Brain microvascular endothelial cell (primary cell): ENCODE measurements at regions not wholly inside any gene's neighbourhood (a gene's known extent, or its start where the extent isn't known, plus 50 kb on each side); places are given as distances from the start of the nearest gene placed in this dataset.
A peak's percentile ranks its signal among the peaks of the same experiment; 100 is the strongest.

ENCODE experiments used
- DNase-seq: peaks from one replicate; pipeline ENCODE4 v3.0.0-alpha.2; 2020
- H3K27ac ChIP-seq: fragments of 250-450 bp; sonication (Bioruptor Pico); 2 replicates; pipeline ENCODE4 v1.5.1; 2020; ENCODE audit warnings: mild to moderate bottlenecking, moderate library complexity
- H3K27me3 ChIP-seq: fragments of 250-450 bp; sonication (Bioruptor Pico); replicated peaks from 2 replicates; pipeline ENCODE4 v1.5.1; 2020; ENCODE audit warnings: mild to moderate bottlenecking
- H3K36me3 ChIP-seq: fragments of 250-450 bp; sonication (Bioruptor Pico); replicated peaks from 2 replicates; pipeline ENCODE4 v1.5.1; 2020; ENCODE audit warnings: mild to moderate bottlenecking
- H3K4me3 ChIP-seq: 2 replicates; pipeline ENCODE4 v1.5.1; 2011; ENCODE audit warnings: low read depth, mild to moderate bottlenecking, control low read depth, low read length, moderate library complexity
- in situ Hi-C: cut with HindIII; loops from 2 replicates; pipeline ENCODE4 v1.10.0; 2017; ENCODE audit warnings: low sequenced_read_pairs, low pct_ligation_motif_present
- TF ChIP-seq, protein P1 (sequence below): IDR thresholded peaks from 2 replicates; pipeline ENCODE4 v1.5.1; 2011; ENCODE audit warnings: low read depth, mild to moderate bottlenecking, moderate library complexity, low read length, control low read depth, inconsistent platforms; ENCODE audit errors: missing control alignments

GRCh38 chr10:62541811-62542210 lies 167.6 kb downstream of the ZNF365 start:
- Histone ChIP-seq H3K36me3 (no peaks in the 10 kb centered on the region), H3K27me3 (no peaks in the 10 kb centered on the region), H3K27ac (no peak overlapping the region), H3K4me3 (no peak overlapping the region)
- in situ Hi-C loops: no loop called here
- no peak for DNase-seq
- TF ChIP-seq, protein P1, sequence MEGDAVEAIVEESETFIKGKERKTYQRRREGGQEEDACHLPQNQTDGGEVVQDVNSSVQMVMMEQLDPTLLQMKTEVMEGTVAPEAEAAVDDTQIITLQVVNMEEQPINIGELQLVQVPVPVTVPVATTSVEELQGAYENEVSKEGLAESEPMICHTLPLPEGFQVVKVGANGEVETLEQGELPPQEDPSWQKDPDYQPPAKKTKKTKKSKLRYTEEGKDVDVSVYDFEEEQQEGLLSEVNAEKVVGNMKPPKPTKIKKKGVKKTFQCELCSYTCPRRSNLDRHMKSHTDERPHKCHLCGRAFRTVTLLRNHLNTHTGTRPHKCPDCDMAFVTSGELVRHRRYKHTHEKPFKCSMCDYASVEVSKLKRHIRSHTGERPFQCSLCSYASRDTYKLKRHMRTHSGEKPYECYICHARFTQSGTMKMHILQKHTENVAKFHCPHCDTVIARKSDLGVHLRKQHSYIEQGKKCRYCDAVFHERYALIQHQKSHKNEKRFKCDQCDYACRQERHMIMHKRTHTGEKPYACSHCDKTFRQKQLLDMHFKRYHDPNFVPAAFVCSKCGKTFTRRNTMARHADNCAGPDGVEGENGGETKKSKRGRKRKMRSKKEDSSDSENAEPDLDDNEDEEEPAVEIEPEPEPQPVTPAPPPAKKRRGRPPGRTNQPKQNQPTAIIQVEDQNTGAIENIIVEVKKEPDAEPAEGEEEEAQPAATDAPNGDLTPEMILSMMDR: no peak

- TF ChIP-seq, protein P1: no peak
- in situ Hi-C loops: no loop called here
- Histone ChIP-seq H3K27me3 (no peaks in the 10 kb centered on the region), H3K27ac (no peak overlapping the region), H3K4me3 (no peak overlapping the region), H3K36me3 (no peaks in the 10 kb centered on the region)
- no peak for DNase-seq
Measured at GRCh38 chr10:62543571-62544355, 169.6 kb downstream of the ZNF365 start.

DNA sequence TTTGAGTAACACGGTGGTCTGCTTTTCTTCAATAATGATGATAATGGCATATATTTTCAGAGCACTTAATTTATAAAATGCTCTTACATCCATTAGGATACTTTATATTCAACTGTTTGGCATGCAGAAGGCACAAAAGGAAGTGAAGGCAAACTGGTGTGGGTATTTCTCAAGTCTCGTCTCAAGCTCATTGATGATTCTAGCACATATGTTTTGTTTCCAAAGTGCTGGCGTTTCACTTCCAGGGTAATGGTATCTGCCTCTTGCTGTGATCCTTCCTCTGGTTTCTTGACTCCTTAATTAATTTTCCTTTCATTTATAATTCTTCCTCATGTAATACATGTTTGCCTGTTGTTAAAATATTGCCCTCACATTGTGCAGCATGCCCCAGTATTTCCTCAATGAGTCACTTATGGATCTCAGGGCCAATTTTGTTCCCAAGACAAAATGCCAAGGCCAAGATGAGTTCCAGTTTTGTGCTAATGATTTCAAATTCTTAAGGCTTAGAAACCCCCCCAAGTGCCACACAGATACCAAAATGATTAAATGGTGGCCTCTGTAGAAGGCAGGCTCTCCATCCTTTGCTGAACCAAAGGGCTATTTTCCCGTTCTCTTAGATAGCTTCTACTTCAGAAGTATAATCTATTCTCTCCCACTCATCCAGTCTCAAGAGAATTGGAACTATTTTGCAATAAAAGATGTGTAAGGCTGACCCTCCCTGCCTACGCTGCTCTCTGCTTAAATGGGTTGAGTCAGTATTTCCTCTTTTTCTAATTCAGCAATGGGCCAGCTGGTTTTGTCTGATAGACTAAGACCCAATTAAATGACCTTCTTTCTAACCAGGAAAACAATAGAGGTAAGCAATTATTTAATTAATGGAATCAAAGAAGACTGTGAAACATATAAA lies 171.2 kb downstream of the ZNF365 start:
- Histone ChIP-seq H3K27ac (no peak overlapping the region), H3K4me3 (no peak overlapping the region), H3K36me3 (no peaks in the 10 kb centered on the region), H3K27me3 (no peaks in the 10 kb centered on the region)
- TF ChIP-seq, protein P1: no peak
- DNase-seq: peak; percentile 35
- in situ Hi-C loops: no loop called here

- no peak overlapping the region for H3K4me3 ChIP-seq
- TF ChIP-seq, protein P1: no peak
- no peaks in the 10 kb centered on the region for H3K27me3 ChIP-seq
- no peak for DNase-seq
- H3K27ac ChIP-seq: no peak overlapping the region
- in situ Hi-C loops: no loop called here
- H3K36me3 ChIP-seq: no peaks in the 10 kb centered on the region
Measured at GRCh38 chr10:62548686-62549085, 174.5 kb downstream of the ZNF365 start.

DNA sequence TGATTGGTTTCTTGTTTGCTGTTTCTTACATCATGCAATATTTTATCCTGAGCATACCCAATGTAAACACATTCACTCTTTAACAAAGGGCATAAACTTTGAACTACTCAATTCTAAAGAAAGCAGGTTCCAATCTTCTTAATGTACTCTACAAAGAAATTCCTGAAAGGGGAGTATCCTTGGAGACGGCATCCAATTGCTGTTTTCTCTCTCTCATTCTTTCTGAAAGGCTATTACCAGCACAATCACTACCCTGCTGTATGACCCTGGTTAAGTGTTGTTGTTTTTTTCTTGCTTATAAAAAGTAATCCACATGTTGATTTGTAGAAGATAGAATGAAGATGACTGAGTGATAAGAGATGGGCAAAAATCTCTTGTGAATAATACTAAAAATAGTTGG lies 176.0 kb downstream of the ZNF365 start:
- TF ChIP-seq, protein P1: no peak
- Histone ChIP-seq H3K27ac (no peak overlapping the region), H3K4me3 (no peak overlapping the region), H3K36me3 (no peaks in the 10 kb centered on the region), H3K27me3 (no peaks in the 10 kb centered on the region)
- in situ Hi-C loops: no loop called here
- no peak for DNase-seq
